GM12892 (cell line): ENCODE measurements at regions not wholly inside any gene's neighbourhood (a gene's known extent, or its start where the extent isn't known, plus 50 kb on each side); places are given as distances from the start of the nearest gene placed in this dataset.

ENCODE experiments used
- POLR2A ChIP-seq: IDR thresholded peaks from 2 replicates; pipeline ENCODE4 v1.6.1; 2011; ENCODE audit warnings: low read depth, low read length, control low read depth
- POLR2AphosphoS5 ChIP-seq: IDR thresholded peaks from 2 replicates; pipeline ENCODE4 v1.6.1; 2011; ENCODE audit warnings: low read depth, low read length, control low read depth

GRCh38 chr2:4020649-4021048 is 317.3 kb downstream of the DCDC2C start:
- TF ChIP-seq POLR2A (no peak), POLR2AphosphoS5 (no peak)
